KMS-11 (cell line): ENCODE measurements at regions not wholly inside any gene's neighbourhood (a gene's known extent, or its start where the extent isn't known, plus 50 kb on each side); places are given as distances from the start of the nearest gene placed in this dataset.
"Not testable (repeated sequence)": the region's sequence is repeated elsewhere in the genome, so short reads cannot be mapped to it uniquely, and the experiment has no call there.

ENCODE experiments used
- H2AFZ ChIP-seq: fragments of 200-600 bp; sonication (generic); 2 replicates; pipeline ENCODE4 v1.6.1; 2016; ENCODE audit warnings: antibody characterized with exemption, mixed run types, low read depth
- H3K27ac ChIP-seq: fragments of 200-600 bp; sonication (generic); 2 replicates; pipeline ENCODE4 v1.6.1; 2016; ENCODE audit warnings: mild to moderate bottlenecking, mixed run types
- H3K27me3 ChIP-seq: fragments of 200-600 bp; sonication (generic); 2 replicates; pipeline ENCODE4 v1.6.1; 2017; ENCODE audit warnings: mild to moderate bottlenecking, low read depth, mixed run types, moderate library complexity; ENCODE audit not compliant: insufficient read depth
- H3K36me3 ChIP-seq: fragments of 200-600 bp; sonication (generic); 2 replicates; pipeline ENCODE4 v1.6.1; 2017; ENCODE audit warnings: mild to moderate bottlenecking, mixed run types; ENCODE audit not compliant: insufficient read depth
- H3K4me1 ChIP-seq: fragments of 200-600 bp; sonication (generic); 2 replicates; pipeline ENCODE4 v1.6.1; 2016; ENCODE audit warnings: mild to moderate bottlenecking, low read depth, mixed run types; ENCODE audit not compliant: poor library complexity, severe bottlenecking
- H3K4me2 ChIP-seq: fragments of 200-600 bp; sonication (generic); 2 replicates; pipeline ENCODE4 v1.7.0; 2016; ENCODE audit warnings: mild to moderate bottlenecking, mixed run types
- H3K4me3 ChIP-seq: fragments of 200-600 bp; sonication (generic); IDR thresholded peaks from 2 replicates; pipeline ENCODE4 v1.6.1; 2017; ENCODE audit warnings: low read depth, low read length, mixed read lengths; ENCODE audit not compliant: insufficient read depth
- H3K79me2 ChIP-seq: fragments of 200-600 bp; sonication (generic); 2 replicates; pipeline ENCODE4 v1.6.1; 2016; ENCODE audit warnings: low read depth, mixed run types; ENCODE audit not compliant: insufficient read depth
- H3K9ac ChIP-seq: fragments of 200-600 bp; sonication (generic); 2 replicates; pipeline ENCODE4 v1.6.1; 2016; ENCODE audit warnings: mild to moderate bottlenecking, mixed run types
- H4K20me1 ChIP-seq: fragments of 200-600 bp; sonication (generic); 2 replicates; pipeline ENCODE4 v1.6.1; 2016; ENCODE audit warnings: mild to moderate bottlenecking, mixed run types; ENCODE audit not compliant: insufficient read depth
- CTCF ChIP-seq: fragments of 200-600 bp; sonication (generic); conservative IDR thresholded peaks from 2 replicates; pipeline ENCODE4 v1.6.1; 2017; ENCODE audit warnings: low read depth, mild to moderate bottlenecking, antibody characterized with exemption, low read length, moderate library complexity, mixed read lengths

- H3K27me3 ChIP-seq: no peaks in the 10 kb centered on the region
- no peaks in the 10 kb centered on the region for H3K36me3 ChIP-seq
- no peaks in the 10 kb centered on the region for H3K4me1 ChIP-seq
- H3K9ac ChIP-seq: no peak overlapping the region
- H2AFZ ChIP-seq: no peak overlapping the region
- no peak overlapping the region for H3K27ac ChIP-seq
- H4K20me1 ChIP-seq: no peaks in the 10 kb centered on the region
- no peak for TF ChIP-seq CTCF
- no peaks in the 10 kb centered on the region for H3K79me2 ChIP-seq
- H3K4me3 ChIP-seq: no peak overlapping the region
- no peak overlapping the region for H3K4me2 ChIP-seq
Measured at GRCh38 chr11:44475114-44475686, 90.3 kb upstream of the CD82 start.

- not testable (repeated sequence) for H3K79me2 ChIP-seq, H3K4me3 ChIP-seq, H3K27ac ChIP-seq, H3K27me3 ChIP-seq, H3K9ac ChIP-seq, H3K4me2 ChIP-seq, H4K20me1 ChIP-seq, H3K4me1 ChIP-seq, H2AFZ ChIP-seq, H3K36me3 ChIP-seq
Measured at GRCh38 chr11:44482338-44482737, 83.1 kb upstream of the CD82 start.

- Histone ChIP-seq H3K27me3 (no peaks in the 10 kb centered on the region), H3K36me3 (no peaks in the 10 kb centered on the region), H4K20me1 (no peaks in the 10 kb centered on the region), H3K4me1 (no peaks in the 10 kb centered on the region), H2AFZ (no peak overlapping the region), H3K9ac (no peak overlapping the region), H3K79me2 (no peaks in the 10 kb centered on the region), H3K4me2 (no peak overlapping the region), H3K27ac (no peak overlapping the region), H3K4me3 (no peak overlapping the region)
- TF ChIP-seq CTCF: no peak
Measured at GRCh38 chr11:44483919-44484610, 81.4 kb upstream of the CD82 start.

- no peak overlapping the region for H3K4me2 ChIP-seq
- H3K27me3 ChIP-seq: no peaks in the 10 kb centered on the region
- no peak overlapping the region for H3K27ac ChIP-seq
- H3K4me1 ChIP-seq: no peaks in the 10 kb centered on the region
- H3K79me2 ChIP-seq: no peaks in the 10 kb centered on the region
- no peaks in the 10 kb centered on the region for H4K20me1 ChIP-seq
- no peak overlapping the region for H2AFZ ChIP-seq
- no peaks in the 10 kb centered on the region for H3K36me3 ChIP-seq
- no peak overlapping the region for H3K4me3 ChIP-seq
- no peak overlapping the region for H3K9ac ChIP-seq
- no peak for TF ChIP-seq CTCF
Measured at GRCh38 chr11:44488165-44488965, 77.1 kb upstream of the CD82 start.
